H9 (cell line): ENCODE measurements at regions not wholly inside any gene's neighbourhood (a gene's known extent, or its start where the extent isn't known, plus 50 kb on each side); places are given as distances from the start of the nearest gene placed in this dataset.

Source experiments
- DNase-seq: peaks from one replicate; pipeline ENCODE4 v3.0.0-alpha.2; 2017
- H2AFZ ChIP-seq: one replicate; pipeline ENCODE4 v1.6.1; 2013; ENCODE audit warnings: mild to moderate bottlenecking, low read length, control low read depth, moderate library complexity
- H2AK5ac ChIP-seq: 2 replicates; pipeline ENCODE4 v1.6.1; 2013; ENCODE audit warnings: low read length, control low read depth, mixed read lengths; ENCODE audit not compliant: insufficient read length
- H2BK120ac ChIP-seq: one replicate; pipeline ENCODE4 v1.6.1; 2013; ENCODE audit warnings: low read depth, mild to moderate bottlenecking, low read length, control low read depth, inconsistent platforms; ENCODE audit not compliant: poor library complexity, severe bottlenecking
- H2BK12ac ChIP-seq: 2 replicates; pipeline ENCODE4 v1.6.1; 2013; ENCODE audit warnings: low read length, control low read depth, mixed read lengths, low read depth; ENCODE audit not compliant: insufficient read length
- H2BK15ac ChIP-seq: 2 replicates; pipeline ENCODE4 v1.6.1; 2013; ENCODE audit warnings: low read depth, low read length, control low read depth
- H2BK20ac ChIP-seq: one replicate; pipeline ENCODE4 v1.6.1; 2013; ENCODE audit warnings: low read depth, mild to moderate bottlenecking, low read length, control low read depth, inconsistent platforms; ENCODE audit not compliant: poor library complexity, severe bottlenecking
- H2BK5ac ChIP-seq: 2 replicates; pipeline ENCODE4 v1.6.1; 2013; ENCODE audit warnings: low read length, control low read depth, mixed read lengths; ENCODE audit not compliant: insufficient read length
- H3K14ac ChIP-seq: 2 replicates; pipeline ENCODE4 v1.6.1; 2013; ENCODE audit warnings: low read length, control low read depth; ENCODE audit not compliant: insufficient read depth
- H3K18ac ChIP-seq: 2 replicates; pipeline ENCODE4 v1.6.1; 2013; ENCODE audit warnings: low read depth, mild to moderate bottlenecking, mixed read lengths, low read length, control low read depth; ENCODE audit not compliant: insufficient read length
- H3K23ac ChIP-seq: 2 replicates; pipeline ENCODE4 v1.6.1; 2013; ENCODE audit warnings: low read length, control low read depth, mixed read lengths, low read depth; ENCODE audit not compliant: insufficient read length
- H3K23me2 ChIP-seq: 2 replicates; pipeline ENCODE4 v1.6.1; 2013; ENCODE audit warnings: low read depth, mild to moderate bottlenecking, mixed read lengths, low read length, control low read depth; ENCODE audit not compliant: insufficient read length, poor library complexity, severe bottlenecking
- H3K27ac ChIP-seq: 2 replicates; pipeline ENCODE4 v1.5.1; 2013; ENCODE audit warnings: low read length, control low read depth, mixed read lengths, low read depth; ENCODE audit not compliant: insufficient read length
- H3K27me3 ChIP-seq: 2 replicates; pipeline ENCODE4 v1.6.1; 2013; ENCODE audit warnings: low read length, control low read depth, inconsistent platforms; ENCODE audit not compliant: insufficient read depth
- H3K4ac ChIP-seq: 2 replicates; pipeline ENCODE4 v1.6.1; 2013; ENCODE audit warnings: low read depth, mild to moderate bottlenecking, control low read depth, inconsistent platforms, low read length, moderate library complexity
- H3K4me1 ChIP-seq: 2 replicates; pipeline ENCODE4 v1.6.1; 2013; ENCODE audit warnings: low read length, control low read depth, inconsistent platforms; ENCODE audit not compliant: insufficient read depth
- H3K4me2 ChIP-seq: 2 replicates; pipeline ENCODE4 v1.6.1; 2013; ENCODE audit warnings: low read length, control low read depth, mixed read lengths; ENCODE audit not compliant: insufficient read length, insufficient read depth
- H3K56ac ChIP-seq: 2 replicates; pipeline ENCODE4 v1.6.1; 2013; ENCODE audit warnings: low read depth, mild to moderate bottlenecking, mixed read lengths, low read length, control low read depth; ENCODE audit not compliant: insufficient read length
- H3K79me1 ChIP-seq: 2 replicates; pipeline ENCODE4 v1.6.1; 2013; ENCODE audit warnings: low read depth, mild to moderate bottlenecking, moderate library complexity, low read length, control low read depth, inconsistent platforms; ENCODE audit not compliant: insufficient read depth, poor library complexity, severe bottlenecking
- H3K79me2 ChIP-seq: 2 replicates; pipeline ENCODE4 v1.6.1; 2013; ENCODE audit warnings: low read length, control low read depth, inconsistent platforms; ENCODE audit not compliant: insufficient read depth
- H3K9ac ChIP-seq: 2 replicates; pipeline ENCODE4 v1.6.1; 2013; ENCODE audit warnings: low read length, control low read depth, mixed read lengths; ENCODE audit not compliant: insufficient read length; ENCODE audit errors: extremely low read depth
- H3K9me3 ChIP-seq: one replicate; pipeline ENCODE4 v1.6.1; 2013; ENCODE audit warnings: low read depth, low read length, inconsistent platforms; ENCODE audit not compliant: control insufficient read depth
- H3T11ph ChIP-seq: one replicate; pipeline ENCODE4 v1.6.1; 2013; ENCODE audit warnings: mild to moderate bottlenecking, low read length, control low read depth, inconsistent platforms
- H4K20me1 ChIP-seq: one replicate; pipeline ENCODE4 v1.6.1; 2013; ENCODE audit not compliant: control insufficient read depth, insufficient read length, insufficient read depth
- H4K5ac ChIP-seq: 2 replicates; pipeline ENCODE4 v1.6.1; 2013; ENCODE audit warnings: low read depth, mild to moderate bottlenecking, mixed read lengths, low read length, control low read depth; ENCODE audit not compliant: insufficient read length
- H4K8ac ChIP-seq: replicated peaks from 2 replicates; pipeline ENCODE4 v1.6.1; 2013; ENCODE audit warnings: low read length, control low read depth, mixed read lengths, low read depth; ENCODE audit not compliant: insufficient read length
- H4K91ac ChIP-seq: 2 replicates; pipeline ENCODE4 v1.6.1; 2013; ENCODE audit warnings: low read depth, mild to moderate bottlenecking, moderate library complexity, mixed read lengths, low read length, control low read depth; ENCODE audit not compliant: insufficient read length
- H3K27ac Mint-ChIP-seq, 3 experiments: 2 replicates in 2 of 3; 3 replicates in 1 of 3; pipeline ENCODE4 v1.8.0; 2020 to 2021; ENCODE audit warnings: mixed read lengths in 3 of 3, mild to moderate bottlenecking in 1 of 3, moderate library complexity in 1 of 3
- H3K27me3 Mint-ChIP-seq: 2 replicates; pipeline ENCODE4 v1.8.0; 2021; ENCODE audit warnings: low read depth, mild to moderate bottlenecking, moderate library complexity, mixed read lengths
- H3K36me3 Mint-ChIP-seq, 3 experiments: 2 replicates in 2 of 3; 3 replicates in 1 of 3; pipeline ENCODE4 v1.8.0; 2020 to 2021; ENCODE audit warnings: low read depth in 3 of 3, mixed read lengths in 3 of 3; ENCODE audit not compliant: insufficient read depth in 1 of 3
- H3K4me1 Mint-ChIP-seq, 2 experiments: 2 replicates each; pipeline ENCODE4 v1.8.0; 2020; ENCODE audit warnings: mixed read lengths in 2 of 2
- H3K4me3 Mint-ChIP-seq, 2 experiments: 2 replicates in 1 of 2; 3 replicates in 1 of 2; pipeline ENCODE4 v1.8.0; 2020 to 2021; ENCODE audit warnings: mild to moderate bottlenecking in 2 of 2, mixed read lengths in 2 of 2, moderate library complexity in 1 of 2
- H3K9me3 Mint-ChIP-seq, 2 experiments: 2 replicates in 1 of 2; 3 replicates in 1 of 2; pipeline ENCODE4 v1.8.0; 2020; ENCODE audit warnings: mild to moderate bottlenecking in 2 of 2, mixed read lengths in 2 of 2, moderate library complexity in 1 of 2
- CTCF ChIP-seq: fragments of 200-600 bp; sonication (generic); conservative IDR thresholded peaks from 3 replicates; pipeline ENCODE4 v1.8.0; 2021; ENCODE audit warnings: antibody characterized with exemption, mild to moderate bottlenecking
- WGBS: extraction: QIAGEN DNeasy Blood & Tissue Kit; methylation state at CpG from one replicate; pipeline ENCODE4 v1.1.7; 2013; ENCODE audit warnings: missing lambda C conversion rate, low lambda C conversion rate, mixed read lengths; ENCODE audit not compliant: insufficient read length; ENCODE audit errors: extremely low coverage; 5-methylcytosine and 5-hydroxymethylcytosine counted together

DNA sequence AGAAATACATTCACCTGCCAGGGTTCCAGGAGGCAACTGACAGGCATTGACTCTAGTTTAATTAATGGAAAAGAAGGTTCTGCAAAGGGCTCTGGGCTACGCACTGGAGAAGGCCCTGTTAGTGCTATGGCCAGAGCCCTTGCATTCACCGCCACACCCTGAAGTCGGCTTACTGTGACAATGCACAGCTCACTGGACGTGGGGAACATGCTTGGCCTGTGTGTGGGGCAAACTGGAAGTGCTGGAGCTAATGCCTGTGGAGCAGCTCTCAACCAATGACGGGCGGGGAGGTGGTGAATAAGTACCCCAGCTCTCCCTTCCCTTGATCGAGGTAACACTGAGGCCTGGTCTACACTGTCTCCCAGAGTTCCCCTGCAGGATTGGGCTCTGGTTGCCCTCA lies 209.8 kb downstream of the HAUS1 start:
- WGBS = no CpG with 5 or more reads among the region's 7 CpGs
- H4K5ac ChIP-seq = no peak overlapping the region
- H3K36me3 Mint-ChIP-seq = no peaks in the 10 kb centered on the region
- H2BK12ac ChIP-seq = no peak overlapping the region
- no peak overlapping the region for H3K27ac Mint-ChIP-seq
- H4K20me1 ChIP-seq = no peaks in the 10 kb centered on the region
- no peak overlapping the region for H3K9ac ChIP-seq
- H2AFZ ChIP-seq = no peak overlapping the region
- H2BK120ac ChIP-seq = no peak overlapping the region
- H3K23ac ChIP-seq = no peak overlapping the region
- H3K4me1 ChIP-seq = no peaks in the 10 kb centered on the region; the same call in 1 of the 2 replicates
- H3K79me2 ChIP-seq = no peaks in the 10 kb centered on the region
- TF ChIP-seq CTCF = no peak
- H3T11ph ChIP-seq = no peak overlapping the region
- no peak overlapping the region for H3K4me2 ChIP-seq
- no peak overlapping the region for H3K14ac ChIP-seq
- no peak overlapping the region for H3K56ac ChIP-seq
- no peak overlapping the region for H2BK5ac ChIP-seq
- H2BK20ac ChIP-seq = no peak overlapping the region
- no peaks in the 10 kb centered on the region for H3K23me2 ChIP-seq
- no peak for DNase-seq
- H3K27ac ChIP-seq = no peak overlapping the region
- H4K91ac ChIP-seq = no peak overlapping the region
- H3K27me3 Mint-ChIP-seq = peaks cover 5% of the 10 kb centered on the region; the same call in 1 of the 2 replicates
- no peaks in the 10 kb centered on the region for H3K9me3 Mint-ChIP-seq
- H3K79me1 ChIP-seq = no peaks in the 10 kb centered on the region
- no peak overlapping the region for H2AK5ac ChIP-seq
- no peaks in the 10 kb centered on the region for H3K27me3 ChIP-seq
- no peak overlapping the region for H3K4me3 Mint-ChIP-seq
- no peaks in the 10 kb centered on the region for H3K9me3 ChIP-seq
- H2BK15ac ChIP-seq = no peak overlapping the region
- no peak overlapping the region for H3K4ac ChIP-seq
- H4K8ac ChIP-seq = no peak overlapping the region
- peaks cover 14 to 21% of the 10 kb centered on the region in 2 experiments for H3K4me1 Mint-ChIP-seq
- no peak overlapping the region for H3K18ac ChIP-seq
